Lung (tissue), 11 donors: ENCODE measurements at regions not wholly inside any gene's neighbourhood (a gene's known extent, or its start where the extent isn't known, plus 50 kb on each side); places are given as distances from the start of the nearest gene placed in this dataset.

Source experiments
- ATAC-seq: fragments of 200-7000 bp; cut with Tn5 transposase; one replicate; pipeline ENCODE4 v1.9.1; 2020; ENCODE audit warnings: moderate number of reproducible peaks; ENCODE audit not compliant: insufficient read depth, low FRiP score
- DNase-seq, 3 donors: peaks; one replicate each; pipeline ENCODE4 v3.0.0-alpha.2; 2013 to 2017
- H3K27ac ChIP-seq, 2 donors: one replicate each; pipeline ENCODE4 v1.5.1; 2013; ENCODE audit warnings: mild to moderate bottlenecking in 2 of 2, moderate library complexity in 2 of 2, control low read depth in 1 of 2, inconsistent platforms in 1 of 2, low read depth in 1 of 2, low read length in 1 of 2
- H3K27me3 ChIP-seq, 3 donors: one replicate each; pipeline ENCODE4 v1.5.1; 2013; ENCODE audit warnings: low read length in 2 of 3; ENCODE audit not compliant: control insufficient read depth in 3 of 3, insufficient read depth in 3 of 3
- H3K36me3 ChIP-seq, 4 donors: one replicate each; pipeline ENCODE4 v1.5.1; 2013; ENCODE audit warnings: low read length in 4 of 4, mild to moderate bottlenecking in 1 of 4, moderate library complexity in 1 of 4; ENCODE audit not compliant: control insufficient read depth in 4 of 4, insufficient read depth in 4 of 4
- H3K4me1 ChIP-seq, 5 donors: one replicate each; pipeline ENCODE4 v1.5.1; 2013; ENCODE audit warnings: low read length in 5 of 5, mild to moderate bottlenecking in 2 of 5, moderate library complexity in 1 of 5; ENCODE audit not compliant: control insufficient read depth in 5 of 5, insufficient read depth in 5 of 5
- H3K4me3 ChIP-seq: one replicate; pipeline ENCODE4 v1.5.1; 2013; ENCODE audit warnings: mild to moderate bottlenecking, control low read depth, moderate library complexity
- H3K9ac ChIP-seq, 2 donors: one replicate each; pipeline ENCODE4 v1.5.1; 2013; ENCODE audit warnings: low read length in 2 of 2, control low read depth in 1 of 2; ENCODE audit not compliant: insufficient read depth in 1 of 2
- H3K9me3 ChIP-seq, 4 donors: one replicate each; pipeline ENCODE4 v1.5.1; 2013; ENCODE audit warnings: low read length in 3 of 4, mild to moderate bottlenecking in 1 of 4, moderate library complexity in 1 of 4; ENCODE audit not compliant: control insufficient read depth in 4 of 4, insufficient read depth in 3 of 4
- CTCF ChIP-seq: IDR thresholded peaks from 2 replicates; pipeline ENCODE4 v1.5.1; 2012; ENCODE audit warnings: mild to moderate bottlenecking; ENCODE audit errors: control extremely low read depth, extremely low read depth
- WGBS, 2 donors: extraction: QIAGEN DNeasy Blood & Tissue Kit; methylation state at CpG; one replicate each; pipeline ENCODE4 v1.1.7; 2013; 5-methylcytosine and 5-hydroxymethylcytosine counted together
- donor health status: control.
- donor health status: control.
- donor health status: Bipolar disorder and iron deficiency.
- donor health status: healthy.
- donor health status: DM: yes; HTN: yes; CAD: no.

GRCh38 chr4:112082954-112083586, 62.2 kb upstream of the FAM241A start:
- Histone ChIP-seq H3K27me3 (no peaks in the 10 kb centered on the region), H3K4me1 (peaks cover 0 to 6% (median 0%) of the 10 kb centered on the region in 5 donors), H3K9me3 (no peaks in the 10 kb centered on the region), H3K9ac (no peak overlapping the region), H3K4me3 (no peak overlapping the region), H3K36me3 (no peaks in the 10 kb centered on the region), H3K27ac (peak overlapping the region in 1 of 2 donors; percentile 7)
- DNase-seq, result no peak
- WGBS, 2 donors, result 77 to 91% methylated on average over 2 of the region's 2 CpGs
- ATAC-seq, result no peak
- TF ChIP-seq CTCF, result no peak

GRCh38 chr4:112083587-112084347, 61.5 kb upstream of the FAM241A start:
- no peaks in the 10 kb centered on the region for H3K27me3 ChIP-seq
- peaks cover 0 to 6% (median 0%) of the 10 kb centered on the region in 5 donors for H3K4me1 ChIP-seq
- no peak for TF ChIP-seq CTCF
- peak overlapping the region in 1 of 2 donors; percentile 7 for H3K27ac ChIP-seq
- DNase-seq (no peak), ATAC-seq (no peak)
- no peaks in the 10 kb centered on the region for H3K9me3 ChIP-seq
- H3K36me3 ChIP-seq, result no peaks in the 10 kb centered on the region
- WGBS, 2 donors, result 67 to 71% methylated on average over 3 of the region's 3 CpGs
- no peak overlapping the region for H3K9ac ChIP-seq
- H3K4me3 ChIP-seq, result no peak overlapping the region

- no peaks in the 10 kb centered on the region for H3K27me3 ChIP-seq
- H3K36me3 ChIP-seq, result no peaks in the 10 kb centered on the region
- peaks cover 0 to 6% (median 0%) of the 10 kb centered on the region in 5 donors for H3K4me1 ChIP-seq
- no peaks in the 10 kb centered on the region for H3K9me3 ChIP-seq
- H3K27ac ChIP-seq, result no peak overlapping the region
- DNase-seq (no peak), ATAC-seq (no peak)
- no peak overlapping the region for H3K4me3 ChIP-seq
- no peak overlapping the region for H3K9ac ChIP-seq
- WGBS, 2 donors, result 55 to 69% methylated on average over 6 of the region's 6 CpGs
- no peak for TF ChIP-seq CTCF
These were observed 59.9 kb upstream of the FAM241A start for GRCh38 chr4:112085156-112086035.
